Activated CD4-positive, alpha-beta T cell treated with anti-CD3 and anti-CD28 coated beads, Interleukin-2, amount 50 U/mL, for 1 hour (primary cell): ENCODE measurements at regions not wholly inside any gene's neighbourhood (a gene's known extent, or its start where the extent isn't known, plus 50 kb on each side); places are given as distances from the start of the nearest gene placed in this dataset.

ENCODE experiments used
- DNase-seq: peaks from one replicate; pipeline ENCODE4 v3.0.0-alpha.2; 2020

DNA sequence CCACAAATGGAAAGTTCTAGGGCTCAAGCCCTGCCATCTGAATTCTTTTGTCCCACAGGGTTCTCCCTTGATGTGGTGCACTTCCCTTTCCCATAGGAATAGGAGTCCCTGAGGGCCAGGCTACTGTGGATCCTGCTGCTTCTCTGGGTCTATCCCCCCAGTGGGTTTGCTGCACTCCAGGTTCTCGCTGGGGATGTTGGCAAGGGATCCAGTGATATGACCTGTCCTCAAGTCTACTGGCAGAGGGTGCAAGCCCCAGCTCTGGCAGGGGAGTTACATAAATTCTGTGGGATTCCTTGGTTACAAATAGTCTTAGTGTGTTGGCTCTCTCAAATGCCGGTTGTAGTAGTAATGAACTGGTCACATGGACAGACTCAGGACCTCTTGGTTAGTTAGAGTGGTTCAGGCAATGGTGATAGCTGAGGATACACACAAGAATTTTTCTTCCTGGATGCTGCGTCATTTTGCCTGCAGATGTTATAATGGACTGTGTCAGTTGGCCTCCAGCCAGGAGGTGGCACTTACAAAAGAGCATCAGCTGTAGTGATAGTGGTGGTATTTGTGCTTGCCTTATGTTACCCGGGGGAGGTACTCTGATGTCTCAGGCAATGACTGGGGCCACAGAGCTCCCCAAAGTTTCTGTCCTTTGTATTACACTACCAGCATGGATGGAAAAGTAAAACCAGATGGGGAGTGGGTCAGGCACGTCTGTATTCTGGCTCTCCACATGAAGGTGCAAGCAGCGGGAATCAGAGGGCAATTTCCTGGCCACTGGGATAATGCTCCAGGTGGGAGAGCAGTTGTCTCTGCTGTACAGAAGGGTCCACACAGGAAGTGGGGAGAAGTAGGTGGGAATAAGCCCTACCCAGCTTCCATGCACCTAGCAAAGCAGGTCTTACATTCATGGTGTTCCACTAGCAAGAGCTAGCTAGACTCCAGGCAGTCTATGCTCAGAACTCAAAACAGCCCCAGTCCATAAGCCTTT is 267.9 kb downstream of the SOX11 start:
- no peak for DNase-seq

DNA sequence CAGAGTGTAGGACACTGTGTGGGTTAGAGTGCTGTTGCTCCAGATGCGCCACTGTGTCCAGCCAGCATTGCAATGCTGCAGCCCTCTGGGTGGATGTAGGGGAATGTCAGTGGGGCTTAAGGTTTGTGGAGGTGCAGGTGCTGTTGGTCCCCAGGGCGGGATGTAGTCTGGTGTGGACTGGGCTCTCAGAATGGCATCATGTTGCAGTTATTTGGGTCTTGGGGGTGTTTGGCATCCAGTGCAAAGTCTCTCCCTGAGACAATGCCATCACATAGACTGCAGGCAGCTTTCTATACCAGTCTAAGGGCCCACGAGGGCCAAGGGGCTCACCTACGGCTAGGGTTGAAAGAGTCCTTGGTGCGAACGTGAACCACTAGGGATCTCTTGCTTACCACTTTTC is 275.3 kb downstream of the SOX11 start:
- DNase-seq = no peak

DNA sequence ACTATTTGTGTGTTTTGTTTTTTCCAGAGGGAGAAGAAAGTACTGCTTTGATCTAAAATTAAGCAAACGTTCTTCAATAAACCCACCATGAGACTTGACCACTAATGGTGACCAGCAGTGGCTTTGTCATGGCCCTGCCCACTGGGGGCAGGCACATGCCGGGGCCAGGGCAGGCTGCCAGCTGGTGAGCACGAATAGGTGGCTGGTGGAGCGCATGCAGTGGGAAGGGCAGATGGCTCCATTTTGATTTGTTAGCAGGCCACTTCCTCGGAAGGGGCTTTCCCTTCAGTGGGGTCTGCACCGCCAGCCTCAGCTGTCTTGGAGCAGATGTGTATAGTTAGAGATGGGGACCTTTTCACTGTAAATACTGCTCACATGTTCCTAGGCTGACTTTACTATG is 277.1 kb downstream of the SOX11 start:
- DNase-seq = no peak

DNA sequence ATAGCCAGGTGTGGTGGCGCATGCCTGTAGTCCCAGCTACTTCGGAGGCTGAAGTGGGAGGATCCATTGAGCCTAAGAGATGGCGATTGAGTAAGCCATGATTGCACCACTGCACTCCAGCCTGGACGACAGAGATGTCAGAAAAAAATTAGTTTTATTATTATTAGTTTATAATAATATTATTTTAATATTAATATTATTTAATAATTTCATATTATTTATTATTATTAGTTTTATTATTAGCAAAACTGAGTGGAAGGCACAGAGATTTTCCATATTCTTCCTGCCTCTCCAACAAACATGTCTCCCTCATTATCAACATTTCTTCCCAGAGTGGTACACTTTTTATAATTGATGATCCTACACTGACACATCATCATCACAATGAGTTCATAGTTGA is 278.2 kb downstream of the SOX11 start:
- no peak for DNase-seq

DNA sequence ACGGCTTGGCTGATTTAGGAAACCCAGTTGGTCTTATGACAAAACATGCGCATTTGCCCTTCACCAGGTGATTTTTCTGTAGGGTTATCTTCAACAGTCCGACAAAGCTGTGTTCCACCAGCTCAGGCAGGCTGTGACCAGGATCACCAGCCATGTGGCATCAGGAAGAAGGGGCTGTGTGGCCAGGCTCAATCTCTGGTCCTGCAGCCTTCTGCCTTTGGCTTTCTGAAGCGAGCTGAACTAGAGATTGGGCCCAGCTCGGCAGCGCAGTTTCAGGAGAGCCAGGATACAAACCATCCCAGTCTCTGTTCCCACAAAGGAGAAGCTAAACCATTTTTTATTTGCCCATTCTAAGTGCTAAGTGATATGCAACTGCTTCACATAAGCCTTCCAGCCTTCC is 282.3 kb downstream of the SOX11 start:
- no peak for DNase-seq

DNA sequence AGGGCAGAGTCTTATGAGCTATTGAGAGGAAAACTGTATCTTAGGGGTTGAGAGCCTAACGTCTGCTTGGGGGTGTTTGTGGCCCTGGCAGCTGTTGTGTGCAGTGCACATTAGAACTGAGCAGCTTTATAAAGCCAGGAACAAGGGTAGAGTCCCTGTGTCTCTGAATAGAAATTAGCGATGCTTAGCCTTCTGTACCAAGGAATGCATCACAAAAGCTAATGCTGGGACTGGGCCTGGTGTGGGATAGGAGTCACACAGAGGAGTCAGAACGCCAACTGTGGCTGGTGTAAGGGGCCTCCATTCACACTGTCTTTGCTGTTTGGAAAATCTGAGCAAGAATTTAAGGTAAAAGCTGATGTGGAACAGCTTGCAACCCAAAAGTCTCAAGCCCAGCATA is 283.2 kb downstream of the SOX11 start:
- DNase-seq = no peak

DNA sequence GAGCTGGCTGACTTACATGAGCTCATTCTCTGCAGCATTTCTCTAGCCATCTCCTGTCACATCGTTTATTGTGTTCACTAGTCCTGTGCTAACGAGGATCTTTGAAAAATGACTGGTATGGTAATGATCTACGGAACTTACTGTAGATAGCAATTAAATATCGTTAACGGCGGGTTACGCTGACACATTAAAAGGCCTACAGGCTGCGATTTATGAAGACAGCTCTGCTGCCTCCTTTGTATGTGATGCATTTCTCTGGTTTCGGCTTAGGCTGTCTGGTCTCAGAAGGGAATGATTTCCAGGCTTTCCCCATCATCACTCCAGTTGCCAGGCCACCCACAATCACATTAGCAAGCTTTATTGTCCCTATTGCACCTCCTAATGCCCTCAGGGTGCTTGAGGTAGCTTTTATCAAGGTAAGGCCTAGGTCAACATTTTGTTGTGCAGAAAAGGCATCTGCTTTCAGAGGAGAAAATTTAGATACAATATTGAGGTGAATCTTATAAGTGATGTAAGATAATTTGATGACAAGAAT is 284.4 kb downstream of the SOX11 start:
- DNase-seq = no peak

DNA sequence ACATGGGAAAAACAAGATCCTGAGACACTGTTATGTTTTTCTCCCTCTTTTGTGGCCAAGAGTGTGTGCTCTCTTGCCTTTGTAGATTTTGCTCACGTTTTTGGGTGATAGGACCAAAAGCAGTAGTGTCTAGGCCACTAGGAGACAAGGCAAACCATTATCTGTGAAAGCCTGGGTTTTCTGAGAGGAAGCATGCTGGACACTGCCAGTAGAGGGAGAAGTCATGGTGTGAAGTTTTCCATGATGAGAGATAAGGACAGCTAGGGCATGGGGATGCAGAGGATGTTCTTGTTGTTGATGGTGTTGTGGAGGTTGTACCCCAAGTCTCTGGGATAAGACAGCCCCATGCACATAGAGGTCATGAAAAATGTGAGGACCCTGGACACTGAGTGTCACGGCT is 285.3 kb downstream of the SOX11 start:
- DNase-seq = no peak

DNA sequence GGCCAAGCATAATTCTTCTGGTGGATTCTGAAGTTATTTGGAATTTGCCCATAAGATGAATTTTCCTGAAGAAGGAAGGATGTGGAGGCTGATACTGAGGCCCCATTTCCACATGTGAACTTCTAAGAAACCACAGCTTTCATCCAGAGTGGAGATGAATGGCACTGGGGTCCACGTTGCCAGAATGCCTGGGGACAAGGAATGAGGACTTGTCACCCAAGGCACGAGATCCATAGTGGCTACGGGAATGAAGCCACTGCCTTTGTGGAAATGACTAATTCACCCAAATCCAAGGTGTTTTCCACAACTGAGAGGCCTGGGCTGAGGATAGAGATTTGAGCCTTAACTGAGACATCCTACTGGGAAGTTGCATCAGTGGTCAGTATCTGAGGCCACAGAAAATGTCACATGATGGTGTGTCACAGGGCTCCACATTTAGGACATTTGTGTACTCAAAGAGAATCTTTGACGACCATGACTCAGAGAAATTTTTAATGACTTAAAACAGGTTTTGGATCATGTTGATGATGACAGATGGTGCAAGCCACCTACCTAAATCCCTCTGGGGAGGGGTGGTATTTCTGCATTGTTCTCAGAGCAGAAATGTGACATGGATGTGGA is 286.1 kb downstream of the SOX11 start:
- DNase-seq = no peak

DNA sequence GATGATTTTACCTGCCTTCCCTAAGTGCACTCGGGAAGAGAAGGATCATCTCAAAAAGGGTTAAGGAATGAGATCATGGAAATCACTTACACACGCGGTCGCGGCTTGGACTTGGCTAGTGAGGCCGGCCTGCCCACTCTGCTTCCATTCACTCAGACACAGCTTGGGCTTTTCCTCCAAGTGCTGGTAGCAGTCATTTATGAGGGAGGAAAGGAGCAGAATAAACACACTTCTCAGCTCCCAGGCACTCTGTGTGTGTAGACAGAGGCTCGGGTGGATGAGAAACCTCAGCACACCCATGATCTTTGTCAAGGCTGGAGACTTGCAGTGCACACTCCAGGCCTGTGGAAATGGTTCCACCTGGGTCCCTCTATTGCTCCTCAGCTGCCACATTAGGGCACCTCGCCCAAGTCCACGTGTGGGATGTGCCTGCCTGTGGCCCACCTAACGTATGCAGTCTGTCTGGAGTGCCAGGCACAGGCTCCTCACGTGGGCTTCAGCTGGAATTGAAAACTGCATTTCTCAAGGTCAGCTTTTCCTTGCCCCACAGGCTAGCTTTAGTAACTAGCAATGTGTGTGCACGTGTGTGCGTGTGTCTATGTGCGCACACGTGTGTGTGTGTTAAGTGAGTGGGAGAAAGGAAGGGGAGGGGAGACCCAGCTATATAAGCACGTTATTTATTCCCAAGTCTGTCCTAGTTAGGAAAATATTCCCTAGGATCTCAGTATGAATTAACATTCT is 288.4 kb downstream of the SOX11 start:
- DNase-seq = no peak

DNA sequence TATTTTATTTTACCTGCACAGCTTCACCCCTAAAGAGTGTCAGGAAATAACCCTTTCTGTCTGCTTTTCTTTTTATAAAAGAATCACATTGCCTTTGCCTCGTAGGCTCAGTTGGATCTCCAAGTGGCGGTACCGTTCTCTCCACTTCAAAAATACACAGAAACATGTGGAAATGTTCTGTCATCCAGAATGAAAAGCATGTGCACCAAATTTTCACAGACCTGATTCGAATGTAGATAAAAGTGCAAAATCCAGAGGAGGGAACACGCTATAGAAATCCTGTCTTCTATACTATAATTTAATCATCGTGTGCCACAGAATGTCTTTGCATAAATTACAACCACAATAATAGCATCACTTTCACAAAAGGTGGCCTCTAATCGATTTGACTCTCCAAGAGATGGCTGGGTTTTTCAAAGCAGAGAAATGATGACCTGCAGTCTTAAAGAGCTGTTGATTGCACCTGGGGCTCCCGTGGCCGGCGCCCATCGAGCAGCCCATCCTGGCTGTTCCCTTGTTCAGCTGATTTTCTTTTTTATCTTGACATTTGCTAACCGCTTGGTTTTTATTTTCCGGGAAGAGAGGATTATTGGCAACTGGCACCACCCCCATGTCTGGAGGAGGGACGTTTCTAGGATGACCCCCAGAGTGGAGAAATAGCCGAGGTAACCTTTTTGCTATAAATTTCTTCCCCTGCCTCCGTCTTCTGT is 290.2 kb downstream of the SOX11 start:
- no peak for DNase-seq

DNA sequence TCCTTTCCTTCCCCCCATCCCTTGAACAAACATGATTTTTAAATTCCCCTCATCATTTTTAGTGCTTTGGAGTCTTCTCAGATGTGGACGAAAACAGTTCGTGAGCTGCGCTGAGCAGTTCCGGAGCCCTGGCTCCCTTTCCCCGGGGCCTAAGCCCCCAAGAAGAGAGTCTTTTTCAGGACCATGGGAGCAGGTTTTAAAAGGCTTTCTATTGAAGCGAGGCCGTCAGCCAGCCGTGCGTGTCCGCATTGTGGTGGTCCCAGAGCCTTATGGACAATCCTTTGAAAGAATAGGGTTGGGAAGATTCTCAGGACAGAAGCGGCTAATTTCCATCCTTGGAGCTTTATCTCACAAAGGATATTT is 290.7 kb downstream of the SOX11 start:
- DNase-seq = no peak

DNA sequence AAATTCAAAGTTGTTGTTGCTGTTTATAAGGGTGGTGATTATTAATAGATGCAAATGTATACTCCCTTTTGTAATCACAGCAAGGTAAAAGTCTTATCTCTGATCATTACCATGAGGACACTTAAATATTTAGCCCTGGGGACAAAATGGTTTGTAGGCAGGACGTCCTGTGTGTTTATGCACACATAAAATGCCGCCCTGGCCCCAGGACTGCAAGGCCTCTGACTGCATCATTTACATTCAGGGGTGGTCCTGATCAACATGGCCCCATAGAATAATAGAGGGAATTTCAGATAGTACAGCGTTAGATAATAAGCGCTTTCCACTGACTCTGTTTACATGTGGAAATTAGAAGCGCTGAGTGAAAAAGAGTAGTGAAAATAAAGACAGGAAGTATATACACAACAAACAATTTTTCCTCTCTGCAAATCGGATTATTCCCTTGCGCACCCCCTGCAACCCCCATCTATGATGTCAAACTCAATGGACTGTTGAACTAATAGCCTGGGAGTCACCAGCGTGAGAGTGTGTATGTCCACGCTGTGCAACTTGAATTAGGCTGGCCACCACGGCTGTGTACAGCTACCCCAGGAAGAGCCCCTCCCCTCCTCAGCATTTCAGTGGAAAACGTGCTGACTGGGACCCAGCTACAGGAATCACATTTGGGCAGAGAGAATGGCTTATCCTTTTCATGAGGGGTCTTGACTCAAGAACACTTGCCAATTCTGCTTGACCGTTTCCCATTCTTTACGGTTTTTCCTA is 291.5 kb downstream of the SOX11 start:
- DNase-seq = no peak

DNA sequence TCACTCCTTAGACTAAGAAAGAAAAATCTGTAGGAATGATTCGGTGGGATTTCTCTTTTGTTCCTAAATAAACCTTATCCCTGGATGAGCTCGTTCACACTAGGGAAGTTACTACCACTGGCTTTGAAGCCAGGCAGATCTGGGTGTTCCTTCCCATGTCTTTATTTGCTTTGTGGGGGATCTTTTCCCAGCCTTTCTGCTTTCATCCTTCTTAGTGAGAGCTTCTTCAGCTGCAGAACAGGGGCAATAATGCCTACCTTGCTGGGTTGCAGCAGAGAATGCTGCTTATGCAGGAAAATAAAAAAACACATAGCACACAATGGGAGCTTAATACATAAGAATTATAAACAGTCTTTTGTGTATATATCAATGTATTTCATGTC is 292.1 kb downstream of the SOX11 start:
- DNase-seq = no peak

DNA sequence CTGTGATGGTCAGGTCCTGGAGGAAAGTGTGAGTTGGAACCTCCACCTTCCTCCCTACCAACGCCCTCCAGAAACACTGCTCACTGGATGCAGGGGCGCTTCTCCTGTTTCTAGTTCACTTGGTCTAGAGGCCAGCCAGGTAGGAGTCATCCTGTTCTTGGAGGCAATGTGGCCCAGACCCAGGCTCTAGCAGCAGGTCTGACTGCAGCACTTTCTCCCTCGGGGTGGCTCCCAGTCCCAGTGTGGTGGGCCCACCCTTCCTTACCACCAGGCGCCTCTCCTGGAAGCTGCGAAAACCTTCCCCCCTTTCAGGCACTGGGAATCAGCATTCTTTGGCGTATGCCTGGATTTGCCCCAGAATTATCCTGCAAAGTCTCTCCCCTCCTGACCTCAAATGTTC is 292.8 kb downstream of the SOX11 start:
- no peak for DNase-seq

DNA sequence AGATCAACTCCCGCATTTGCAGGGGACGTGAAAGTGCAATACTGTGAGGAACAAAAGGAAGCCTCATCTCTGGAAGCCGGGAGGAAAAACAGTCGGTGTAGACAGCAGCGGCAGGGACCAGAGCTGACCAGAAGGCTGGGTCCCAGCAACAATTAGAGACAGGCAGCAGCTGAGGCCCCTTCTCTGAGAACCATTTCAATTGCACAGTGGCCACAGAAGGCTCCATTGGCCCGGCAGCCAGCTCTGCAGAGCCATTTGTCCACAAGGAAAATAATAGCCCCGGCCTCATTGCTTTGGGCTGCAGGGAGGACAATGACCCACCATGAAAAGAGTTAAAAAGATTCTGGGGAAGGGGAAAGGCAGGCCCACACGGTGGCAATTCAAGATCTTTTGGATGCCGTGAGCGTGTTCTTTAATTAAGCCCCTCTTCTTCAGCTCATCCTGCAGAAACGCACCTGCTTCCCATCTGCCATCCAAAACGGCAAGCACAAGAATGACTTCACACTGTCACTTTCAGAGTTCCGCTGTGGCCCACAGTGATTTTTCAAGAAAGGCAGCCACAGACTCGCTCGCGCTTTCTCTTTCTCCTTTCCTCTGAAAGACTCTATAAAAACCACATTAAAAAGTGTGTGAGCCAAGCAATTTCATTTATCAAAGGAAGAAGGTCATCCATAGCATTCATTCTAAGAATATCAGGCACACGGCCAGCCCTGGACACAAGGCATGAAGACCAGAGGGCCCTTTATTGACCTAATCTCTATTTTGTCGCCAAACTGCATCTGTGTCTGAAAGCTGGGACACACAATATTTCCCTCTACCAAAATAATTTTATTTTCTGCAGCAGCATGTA is 293.6 kb downstream of the SOX11 start:
- DNase-seq = no peak

DNA sequence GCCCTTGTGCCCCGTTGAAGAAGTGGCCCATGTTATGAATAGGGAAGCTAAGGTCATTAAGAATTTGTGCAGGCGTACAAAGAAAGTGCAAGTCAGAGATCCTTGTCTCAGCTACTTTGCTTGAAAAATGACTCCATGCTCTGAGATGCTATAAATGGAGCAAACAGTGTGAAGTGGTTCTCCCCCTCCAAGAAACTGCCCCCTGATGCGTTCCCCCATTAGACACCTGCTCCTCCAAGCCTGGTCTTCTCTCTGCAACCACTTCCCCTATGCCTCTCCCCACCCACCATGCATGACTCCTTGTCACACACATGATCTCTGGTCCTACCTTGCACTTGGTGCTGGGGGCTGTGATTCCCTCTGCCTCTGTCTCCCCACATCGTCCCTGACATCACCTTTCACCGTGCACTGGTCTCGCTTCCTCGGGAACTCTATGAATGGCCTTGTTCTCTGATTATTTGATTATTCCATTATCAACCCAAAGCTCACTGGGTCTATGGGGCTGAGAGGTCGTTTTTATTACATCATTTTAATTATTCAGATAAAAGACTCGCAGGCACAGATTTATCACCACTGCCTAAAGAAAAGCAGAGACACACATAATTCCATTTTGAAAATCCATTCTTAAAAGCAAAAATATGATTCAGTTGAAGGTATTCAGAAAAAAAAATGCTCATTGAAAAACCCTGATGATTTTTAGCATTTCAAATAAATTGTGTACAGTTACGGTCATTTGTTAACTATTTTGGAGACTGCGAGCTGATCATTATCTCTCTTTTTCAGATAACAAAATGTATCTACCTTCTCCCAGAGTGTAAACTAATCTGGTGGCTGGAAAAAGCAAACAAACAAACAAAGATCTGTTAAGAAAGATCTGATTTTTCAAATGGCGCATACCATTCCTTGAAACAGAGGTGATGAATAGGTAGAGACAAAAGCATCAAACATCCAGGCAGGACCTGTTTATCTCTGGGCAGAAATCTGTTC is 294.9 kb downstream of the SOX11 start:
- DNase-seq = no peak

DNA sequence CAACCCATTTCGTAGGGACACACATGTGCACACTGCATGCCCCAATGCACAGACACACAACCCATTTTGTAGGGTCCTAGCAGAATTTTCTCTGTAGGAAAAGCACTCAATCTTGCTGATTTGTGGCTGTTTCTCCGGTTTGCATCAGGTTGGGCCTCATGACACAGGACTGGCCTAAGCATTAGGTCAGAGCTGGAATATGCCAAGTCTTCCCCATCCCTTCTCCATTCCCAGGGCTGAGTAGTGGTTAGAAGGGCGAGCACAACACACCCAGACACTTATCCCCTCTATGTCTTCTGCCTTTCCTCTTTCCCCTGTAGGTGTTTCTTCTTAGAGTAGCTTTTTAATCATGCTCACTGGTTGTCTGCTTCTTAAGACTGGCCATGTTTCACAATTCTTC is 295.9 kb downstream of the SOX11 start:
- DNase-seq = no peak

DNA sequence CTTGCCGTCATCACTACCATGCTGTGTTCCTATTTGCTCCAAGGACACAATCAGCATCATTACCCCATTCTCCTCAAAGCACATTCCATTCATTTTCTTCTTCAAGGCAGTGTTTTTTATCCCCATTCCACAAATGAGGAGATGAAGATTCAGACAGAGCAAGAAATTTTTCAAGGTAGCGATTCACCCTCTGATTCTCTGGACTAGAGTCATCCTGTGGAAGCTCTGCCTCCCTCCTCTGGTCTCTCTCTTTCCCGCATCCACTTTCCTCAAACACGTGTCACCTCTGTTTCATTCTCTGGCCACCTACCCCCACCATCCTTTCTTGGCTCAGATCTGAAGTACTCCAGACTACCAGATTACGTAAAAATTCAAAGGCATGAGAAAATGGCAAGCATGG is 297.9 kb downstream of the SOX11 start:
- no peak for DNase-seq
